K562 (cell line): ENCODE measurements at regions not wholly inside any gene's neighbourhood (a gene's known extent, or its start where the extent isn't known, plus 50 kb on each side); places are given as distances from the start of the nearest gene placed in this dataset.

Experiments used
- CC2D1A ChIP-seq: fragments of 450-650 bp; IDR thresholded peaks from 2 replicates; pipeline ENCODE4 v1.6.1; 2017; ENCODE audit warnings: mild to moderate bottlenecking
- CCNT2 ChIP-seq: IDR thresholded peaks from 2 replicates; pipeline ENCODE4 v1.6.1; 2011; ENCODE audit warnings: borderline replicate concordance, low read depth, mild to moderate bottlenecking, moderate library complexity, mixed read lengths, low read length; ENCODE audit not compliant: insufficient read length; ENCODE audit errors: extremely low read depth
- FOXA1 ChIP-seq: fragments of 450-650 bp; IDR thresholded peaks from 2 replicates; pipeline ENCODE4 v1.6.1; 2016; ENCODE audit warnings: mild to moderate bottlenecking, borderline replicate concordance
- MXI1 ChIP-seq: IDR thresholded peaks from 2 replicates; pipeline ENCODE4 v1.6.1; 2011; ENCODE audit warnings: low read depth, mild to moderate bottlenecking, improper control_type of control experiment, low read length
- NFE2 ChIP-seq: IDR thresholded peaks from 2 replicates; pipeline ENCODE4 v1.6.1; 2014; ENCODE audit warnings: antibody characterized with exemption, low read depth
- SLC30A9 ChIP-seq: fragments of 250-450 bp; sonication (Bioruptor Pico); IDR thresholded peaks from 2 replicates; pipeline ENCODE4 v1.8.0; 2022; ENCODE audit warnings: mild to moderate bottlenecking, moderate library complexity
- TBP ChIP-seq: optimal IDR thresholded peaks from 2 replicates; pipeline ENCODE3; 2011; ENCODE audit warnings: low read depth, low read length, improper control_type of control experiment
- ZFX ChIP-seq: sonication (generic); formaldehyde crosslinking; IDR thresholded peaks from 2 replicates; pipeline ENCODE4 v1.8.0; 2022; ENCODE audit warnings: mild to moderate bottlenecking, missing genetic modification reagents, moderate library complexity
- TF ChIP-seq, protein P1 (sequence below): fragments of 250-450 bp; sonication (Bioruptor Pico); IDR thresholded peaks from 2 replicates; pipeline ENCODE4 v1.5.0; 2020; ENCODE audit warnings: mild to moderate bottlenecking, borderline replicate concordance
- TF ChIP-seq, protein P2 (sequence below), 3 experiments: IDR thresholded peaks in 2 of 3; conservative IDR thresholded peaks in 1 of 3; 2 replicates each; pipeline ENCODE4 v1.5.1; 2011 to 2012; ENCODE audit warnings: low read length in 3 of 3, mild to moderate bottlenecking in 3 of 3, control low read depth in 2 of 3, improper control_type of control experiment in 1 of 3, inconsistent platforms in 1 of 3, low read depth in 1 of 3, mixed read lengths in 1 of 3, moderate library complexity in 1 of 3; ENCODE audit not compliant: insufficient read depth in 2 of 3
- TF ChIP-seq, protein P3 (sequence below): fragments of 450-650 bp; IDR thresholded peaks from 2 replicates; pipeline ENCODE4 v1.6.1; 2016; ENCODE audit warnings: mild to moderate bottlenecking

DNA sequence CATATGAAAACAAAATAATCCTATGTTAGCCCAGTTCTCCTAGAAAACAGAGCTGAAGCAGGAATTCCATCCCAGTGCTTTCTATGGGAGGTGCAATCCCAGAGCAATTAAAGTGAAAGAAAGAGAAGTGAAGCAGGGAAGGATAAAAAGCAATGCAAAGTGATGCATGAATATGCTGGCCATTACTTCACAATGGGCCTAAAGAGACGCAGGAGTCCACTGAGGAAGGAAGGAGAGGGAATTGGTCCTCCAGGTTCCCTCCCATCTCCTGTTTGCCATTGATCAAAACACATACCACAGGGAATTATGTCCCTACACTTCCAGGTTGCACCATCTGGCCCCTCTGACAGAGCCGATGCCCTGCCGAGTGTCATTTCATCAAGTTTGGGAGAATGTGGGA lies 392.2 kb upstream of the NFE2L3 start:
- TF ChIP-seq, protein P1, sequence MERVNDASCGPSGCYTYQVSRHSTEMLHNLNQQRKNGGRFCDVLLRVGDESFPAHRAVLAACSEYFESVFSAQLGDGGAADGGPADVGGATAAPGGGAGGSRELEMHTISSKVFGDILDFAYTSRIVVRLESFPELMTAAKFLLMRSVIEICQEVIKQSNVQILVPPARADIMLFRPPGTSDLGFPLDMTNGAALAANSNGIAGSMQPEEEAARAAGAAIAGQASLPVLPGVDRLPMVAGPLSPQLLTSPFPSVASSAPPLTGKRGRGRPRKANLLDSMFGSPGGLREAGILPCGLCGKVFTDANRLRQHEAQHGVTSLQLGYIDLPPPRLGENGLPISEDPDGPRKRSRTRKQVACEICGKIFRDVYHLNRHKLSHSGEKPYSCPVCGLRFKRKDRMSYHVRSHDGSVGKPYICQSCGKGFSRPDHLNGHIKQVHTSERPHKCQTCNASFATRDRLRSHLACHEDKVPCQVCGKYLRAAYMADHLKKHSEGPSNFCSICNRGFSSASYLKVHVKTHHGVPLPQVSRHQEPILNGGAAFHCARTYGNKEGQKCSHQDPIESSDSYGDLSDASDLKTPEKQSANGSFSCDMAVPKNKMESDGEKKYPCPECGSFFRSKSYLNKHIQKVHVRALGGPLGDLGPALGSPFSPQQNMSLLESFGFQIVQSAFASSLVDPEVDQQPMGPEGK (CRISPR knock-in tag), result no peak
- TF ChIP-seq FOXA1 (no peak), MXI1 (no peak), ZFX (CRISPR knock-in tag) (no peak), CC2D1A (no peak), CCNT2 (no peak), SLC30A9 (CRISPR knock-in tag) (no peak), NFE2 (no peak), TBP (no peak)
- TF ChIP-seq, protein P2, sequence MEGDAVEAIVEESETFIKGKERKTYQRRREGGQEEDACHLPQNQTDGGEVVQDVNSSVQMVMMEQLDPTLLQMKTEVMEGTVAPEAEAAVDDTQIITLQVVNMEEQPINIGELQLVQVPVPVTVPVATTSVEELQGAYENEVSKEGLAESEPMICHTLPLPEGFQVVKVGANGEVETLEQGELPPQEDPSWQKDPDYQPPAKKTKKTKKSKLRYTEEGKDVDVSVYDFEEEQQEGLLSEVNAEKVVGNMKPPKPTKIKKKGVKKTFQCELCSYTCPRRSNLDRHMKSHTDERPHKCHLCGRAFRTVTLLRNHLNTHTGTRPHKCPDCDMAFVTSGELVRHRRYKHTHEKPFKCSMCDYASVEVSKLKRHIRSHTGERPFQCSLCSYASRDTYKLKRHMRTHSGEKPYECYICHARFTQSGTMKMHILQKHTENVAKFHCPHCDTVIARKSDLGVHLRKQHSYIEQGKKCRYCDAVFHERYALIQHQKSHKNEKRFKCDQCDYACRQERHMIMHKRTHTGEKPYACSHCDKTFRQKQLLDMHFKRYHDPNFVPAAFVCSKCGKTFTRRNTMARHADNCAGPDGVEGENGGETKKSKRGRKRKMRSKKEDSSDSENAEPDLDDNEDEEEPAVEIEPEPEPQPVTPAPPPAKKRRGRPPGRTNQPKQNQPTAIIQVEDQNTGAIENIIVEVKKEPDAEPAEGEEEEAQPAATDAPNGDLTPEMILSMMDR (IDR thresholded peaks at IDR 0.05 in 2 of 3, conservative IDR thresholded peaks at IDR 0.05 in 1 of 3; ENCODE audit: insufficient read depth in 2 of 3, low read depth in 1 of 3, low read length in 3 of 3), result no peak
- TF ChIP-seq, protein P3, sequence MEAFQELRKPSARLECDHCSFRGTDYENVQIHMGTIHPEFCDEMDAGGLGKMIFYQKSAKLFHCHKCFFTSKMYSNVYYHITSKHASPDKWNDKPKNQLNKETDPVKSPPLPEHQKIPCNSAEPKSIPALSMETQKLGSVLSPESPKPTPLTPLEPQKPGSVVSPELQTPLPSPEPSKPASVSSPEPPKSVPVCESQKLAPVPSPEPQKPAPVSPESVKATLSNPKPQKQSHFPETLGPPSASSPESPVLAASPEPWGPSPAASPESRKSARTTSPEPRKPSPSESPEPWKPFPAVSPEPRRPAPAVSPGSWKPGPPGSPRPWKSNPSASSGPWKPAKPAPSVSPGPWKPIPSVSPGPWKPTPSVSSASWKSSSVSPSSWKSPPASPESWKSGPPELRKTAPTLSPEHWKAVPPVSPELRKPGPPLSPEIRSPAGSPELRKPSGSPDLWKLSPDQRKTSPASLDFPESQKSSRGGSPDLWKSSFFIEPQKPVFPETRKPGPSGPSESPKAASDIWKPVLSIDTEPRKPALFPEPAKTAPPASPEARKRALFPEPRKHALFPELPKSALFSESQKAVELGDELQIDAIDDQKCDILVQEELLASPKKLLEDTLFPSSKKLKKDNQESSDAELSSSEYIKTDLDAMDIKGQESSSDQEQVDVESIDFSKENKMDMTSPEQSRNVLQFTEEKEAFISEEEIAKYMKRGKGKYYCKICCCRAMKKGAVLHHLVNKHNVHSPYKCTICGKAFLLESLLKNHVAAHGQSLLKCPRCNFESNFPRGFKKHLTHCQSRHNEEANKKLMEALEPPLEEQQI, result no peak
